BE2C (cell line): ENCODE measurements at regions not wholly inside any gene's neighbourhood (a gene's known extent, or its start where the extent isn't known, plus 50 kb on each side); places are given as distances from the start of the nearest gene placed in this dataset.

Source experiments
- DNase-seq: peaks from one replicate; pipeline ENCODE4 v3.0.0-alpha.2; 2020
- H3K27me3 ChIP-seq: fragments of 250-450 bp; sonication (Bioruptor Pico); 2 replicates; pipeline ENCODE4 v1.5.1; 2020; ENCODE audit warnings: mild to moderate bottlenecking
- H3K36me3 ChIP-seq: fragments of 250-450 bp; sonication (Bioruptor Pico); 2 replicates; pipeline ENCODE4 v1.5.1; 2020; ENCODE audit warnings: mild to moderate bottlenecking
- H3K4me1 ChIP-seq: fragments of 250-450 bp; sonication (Bioruptor Pico); 2 replicates; pipeline ENCODE4 v1.5.1; 2020
- H3K4me3 ChIP-seq: 2 replicates; pipeline ENCODE4 v1.5.1; 2011; ENCODE audit warnings: low read depth, low read length
- H3K9me3 ChIP-seq: fragments of 250-450 bp; sonication (Bioruptor Pico); 2 replicates; pipeline ENCODE4 v1.5.1; 2020
- CTCF ChIP-seq: IDR thresholded peaks from 2 replicates; pipeline ENCODE4 v1.5.1; 2012; ENCODE audit warnings: mild to moderate bottlenecking, low read depth, low read length

DNA sequence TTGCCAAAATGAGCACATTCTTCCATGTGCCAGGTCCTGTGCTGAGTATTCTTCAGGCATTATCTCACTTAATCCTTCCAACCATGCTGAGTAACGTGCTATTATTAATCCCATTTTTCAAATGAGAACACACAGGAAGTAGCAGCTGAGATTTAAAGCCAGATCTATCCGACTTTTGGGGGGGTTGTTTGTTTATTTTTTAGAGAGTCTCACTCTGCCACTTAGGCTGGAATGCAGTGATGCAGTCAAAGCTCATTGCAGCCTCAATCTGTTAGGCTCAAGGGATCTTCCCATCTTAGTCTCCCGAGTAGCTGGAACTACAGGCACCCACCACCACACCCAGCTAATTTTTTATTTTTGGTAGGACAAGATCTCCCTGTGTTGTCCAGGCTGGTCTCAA is 55.5 kb upstream of the TRIM2 start:
- Histone ChIP-seq H3K4me3 (no peak overlapping the region), H3K36me3 (no peaks in the 10 kb centered on the region), H3K9me3 (no peaks in the 10 kb centered on the region), H3K27me3 (no peaks in the 10 kb centered on the region), H3K4me1 (peaks cover 16% of the 10 kb centered on the region)
- DNase-seq = no peak
- no peak for TF ChIP-seq CTCF

DNA sequence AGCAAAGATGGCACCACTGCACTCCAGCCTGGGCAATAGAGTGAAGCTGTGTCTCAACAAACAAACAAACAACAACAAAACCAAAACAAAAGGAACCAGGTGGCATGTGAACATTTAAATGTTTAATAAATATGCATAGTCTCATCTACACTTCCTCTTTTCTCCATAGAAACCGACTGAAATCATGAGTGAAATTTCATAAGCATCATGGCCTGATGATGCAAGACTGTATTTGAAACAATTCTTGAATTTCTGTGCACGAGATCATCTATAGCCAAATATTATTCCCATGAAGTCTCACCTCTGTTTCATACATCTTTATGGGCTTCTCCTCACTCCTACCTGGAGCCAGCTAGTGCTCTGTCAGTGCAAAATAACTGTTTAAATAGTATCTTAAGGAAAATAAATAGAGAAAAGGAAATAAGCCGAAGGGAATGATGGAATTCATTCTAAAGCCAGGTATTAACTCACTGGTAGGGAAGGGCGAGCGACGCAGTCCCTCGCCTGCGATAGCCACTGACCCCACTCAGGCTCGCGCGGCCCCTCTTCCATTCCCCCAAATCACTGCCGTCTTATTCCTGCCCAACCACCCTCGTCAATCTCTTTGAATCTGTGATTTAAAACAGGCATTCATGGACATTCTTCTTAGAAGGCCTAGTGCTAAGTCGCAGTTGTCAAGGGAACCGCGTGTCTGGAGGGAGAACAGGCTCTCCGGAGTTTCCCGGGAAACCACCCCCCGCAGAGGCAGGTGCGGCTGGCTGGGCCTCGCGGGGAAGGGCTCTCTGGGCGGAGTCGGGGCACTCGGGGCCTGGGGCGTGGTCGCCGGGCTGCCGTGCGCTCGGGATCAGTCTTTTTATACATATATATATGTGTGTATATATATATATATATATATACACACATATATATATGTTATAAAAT is 52.4 kb upstream of the TRIM2 start:
- TF ChIP-seq CTCF = no peak
- no peaks in the 10 kb centered on the region for H3K36me3 ChIP-seq
- H3K27me3 ChIP-seq = no peaks in the 10 kb centered on the region
- H3K9me3 ChIP-seq = no peaks in the 10 kb centered on the region
- DNase-seq = peak; percentile 85
- H3K4me1 ChIP-seq = peaks cover 5% of the 10 kb centered on the region
- peak overlapping the region; percentile 78 for H3K4me3 ChIP-seq

DNA sequence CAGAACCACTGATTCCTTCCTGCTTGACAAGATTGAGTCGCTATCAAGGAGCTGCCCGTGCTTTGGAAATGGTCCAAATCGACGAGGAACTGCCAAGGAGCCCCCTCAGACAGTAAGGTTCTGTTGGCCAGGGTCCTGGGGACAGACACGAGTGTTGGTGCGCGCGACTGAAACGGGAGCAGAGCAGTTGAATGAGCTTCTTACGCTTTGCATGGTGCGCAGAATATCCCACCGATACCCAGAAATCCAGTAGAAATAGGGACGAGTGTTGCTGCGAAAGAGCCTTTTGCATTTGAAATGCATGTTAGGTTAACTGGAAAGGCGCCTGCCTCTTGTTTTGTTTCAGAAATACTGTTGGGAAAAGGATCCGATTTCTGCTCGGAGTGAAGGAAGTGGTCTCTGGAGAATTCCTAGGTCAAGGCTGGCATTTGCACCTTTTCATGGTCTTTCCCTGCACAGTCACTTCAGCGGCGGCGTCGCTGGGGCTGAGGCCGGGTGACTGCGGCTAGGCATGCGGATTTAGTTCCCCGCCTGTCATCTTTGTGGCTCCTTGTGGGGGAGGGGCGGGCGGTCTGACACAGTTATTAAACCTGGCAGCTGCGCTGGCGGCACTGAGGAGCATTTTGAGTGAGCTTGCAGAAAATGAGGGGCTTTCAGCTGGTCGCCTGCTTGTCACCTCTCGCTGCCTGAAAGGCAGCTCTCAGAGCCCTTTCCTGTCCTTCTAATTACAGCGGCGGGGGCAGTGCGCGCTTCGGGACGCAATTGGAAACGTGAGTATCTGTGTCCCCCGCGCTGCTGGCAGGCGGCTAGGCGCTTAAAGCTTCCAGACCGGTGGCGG is 51.5 kb upstream of the TRIM2 start:
- Histone ChIP-seq H3K36me3 (no peaks in the 10 kb centered on the region), H3K9me3 (no peaks in the 10 kb centered on the region), H3K4me3 (peak overlapping the region; percentile 78), H3K27me3 (no peaks in the 10 kb centered on the region), H3K4me1 (peaks cover 5% of the 10 kb centered on the region)
- peak; percentile 81 for DNase-seq
- TF ChIP-seq CTCF = no peak

DNA sequence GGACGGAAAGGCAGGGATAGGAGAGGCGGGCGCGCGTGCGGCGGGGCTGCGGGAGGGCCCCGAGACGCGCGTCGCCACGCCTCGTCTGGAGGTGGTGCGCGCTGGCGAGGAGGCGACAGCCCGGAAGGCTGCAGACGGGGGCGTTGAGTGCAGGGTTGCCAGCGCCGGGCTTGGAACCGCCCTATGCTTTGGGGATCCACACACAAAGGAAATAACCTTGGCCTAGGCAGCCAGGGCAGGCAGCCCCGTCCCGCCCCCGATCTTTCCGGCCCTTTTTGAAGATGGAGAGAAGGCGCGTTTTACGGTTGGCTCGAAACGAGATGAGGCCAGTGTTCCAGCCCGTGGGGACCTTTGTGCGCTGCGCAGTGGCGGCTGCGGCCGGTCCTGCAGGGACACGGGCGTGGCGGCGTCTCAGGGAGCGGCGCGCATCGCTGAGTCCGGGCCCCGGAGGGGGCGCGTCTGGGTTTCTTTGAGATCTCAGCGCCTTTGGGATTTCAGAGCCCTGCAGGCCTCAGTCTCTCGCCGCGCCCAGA is 50.8 kb upstream of the TRIM2 start:
- DNase-seq = peak; percentile 75
- no peaks in the 10 kb centered on the region for H3K9me3 ChIP-seq
- no peak for TF ChIP-seq CTCF
- H3K36me3 ChIP-seq = no peaks in the 10 kb centered on the region
- H3K27me3 ChIP-seq = no peaks in the 10 kb centered on the region
- H3K4me3 ChIP-seq = peak overlapping the region; percentile 78
- H3K4me1 ChIP-seq = peaks cover 5% of the 10 kb centered on the region

DNA sequence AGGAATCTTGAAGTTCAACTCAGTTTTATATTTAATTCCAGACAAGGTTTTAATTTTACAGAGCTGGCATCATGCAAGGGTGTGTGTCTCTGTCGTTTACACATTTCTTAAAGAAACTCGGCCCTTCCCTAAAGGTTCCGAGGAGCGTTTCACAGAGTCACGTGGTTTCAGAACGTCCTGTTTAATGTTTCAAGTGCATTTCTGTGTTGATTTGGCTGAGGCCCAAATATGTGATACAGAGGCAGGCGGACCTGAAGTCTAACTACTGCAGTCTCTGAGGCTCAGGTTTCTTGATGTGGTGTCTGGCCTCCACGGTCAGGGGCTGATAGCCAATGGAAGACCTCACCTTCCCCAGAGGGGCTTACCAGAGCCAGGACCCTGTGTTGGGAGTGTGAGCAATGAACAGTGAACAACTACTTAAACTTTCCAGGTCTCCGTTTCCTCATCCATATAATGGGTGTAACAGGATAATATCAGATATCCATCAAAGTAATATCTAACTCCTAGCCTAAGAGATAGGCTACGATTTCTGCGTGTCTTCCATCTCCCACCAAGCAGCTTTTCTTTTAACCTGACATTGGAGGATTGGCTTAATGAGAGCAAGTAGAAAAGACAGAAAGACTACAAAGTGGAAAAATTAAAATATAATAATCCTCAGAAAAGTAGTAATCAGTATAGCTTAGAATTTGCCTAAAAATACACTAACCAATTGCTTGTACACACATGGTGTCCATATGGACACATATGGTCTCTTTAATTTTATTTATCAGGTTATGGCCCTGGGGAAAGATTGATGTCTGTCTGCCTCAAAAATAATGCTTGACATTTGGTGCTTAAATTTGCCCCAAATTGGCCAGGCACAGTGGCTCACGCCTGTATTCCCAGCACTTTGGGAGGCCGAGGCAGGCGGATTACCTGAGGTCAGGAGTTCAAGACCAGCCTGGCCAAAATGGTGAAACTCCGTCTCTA is 50.0 kb upstream of the TRIM2 start:
- Histone ChIP-seq H3K27me3 (no peaks in the 10 kb centered on the region), H3K9me3 (no peaks in the 10 kb centered on the region), H3K4me3 (peak overlapping the region; percentile 78), H3K36me3 (no peaks in the 10 kb centered on the region), H3K4me1 (peaks cover 5% of the 10 kb centered on the region)
- no peak for TF ChIP-seq CTCF
- DNase-seq = peak; percentile 43
